Limb (tissue), 2 donors: ENCODE measurements at regions not wholly inside any gene's neighbourhood (a gene's known extent, or its start where the extent isn't known, plus 50 kb on each side); places are given as distances from the start of the nearest gene placed in this dataset.

Experiments
- DNase-seq, 2 donors: peaks; one replicate each; pipeline ENCODE4 v3.0.0-alpha.2; 2016; ENCODE audit errors: extremely low spot score in 2 of 2

DNA sequence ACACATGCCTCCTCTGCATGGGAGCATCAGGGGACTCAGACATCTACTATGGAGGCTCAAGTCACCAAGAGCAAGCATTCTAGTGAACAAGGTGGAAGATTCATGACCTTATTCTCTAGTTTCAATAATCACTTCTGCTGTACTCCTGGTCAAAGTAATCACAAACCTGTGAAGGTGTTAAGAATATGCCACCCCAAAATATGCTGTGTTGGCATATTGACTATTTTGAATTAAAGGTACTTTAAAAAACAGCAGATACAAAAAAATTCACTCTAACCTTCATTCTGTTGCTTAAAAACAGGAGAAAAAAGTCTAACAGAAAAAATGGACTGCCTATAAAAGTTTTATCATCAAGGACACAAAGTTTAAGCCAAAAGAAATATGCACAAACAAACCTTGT is 607.8 kb upstream of the TYRP1 start:
- DNase-seq = no peak

DNA sequence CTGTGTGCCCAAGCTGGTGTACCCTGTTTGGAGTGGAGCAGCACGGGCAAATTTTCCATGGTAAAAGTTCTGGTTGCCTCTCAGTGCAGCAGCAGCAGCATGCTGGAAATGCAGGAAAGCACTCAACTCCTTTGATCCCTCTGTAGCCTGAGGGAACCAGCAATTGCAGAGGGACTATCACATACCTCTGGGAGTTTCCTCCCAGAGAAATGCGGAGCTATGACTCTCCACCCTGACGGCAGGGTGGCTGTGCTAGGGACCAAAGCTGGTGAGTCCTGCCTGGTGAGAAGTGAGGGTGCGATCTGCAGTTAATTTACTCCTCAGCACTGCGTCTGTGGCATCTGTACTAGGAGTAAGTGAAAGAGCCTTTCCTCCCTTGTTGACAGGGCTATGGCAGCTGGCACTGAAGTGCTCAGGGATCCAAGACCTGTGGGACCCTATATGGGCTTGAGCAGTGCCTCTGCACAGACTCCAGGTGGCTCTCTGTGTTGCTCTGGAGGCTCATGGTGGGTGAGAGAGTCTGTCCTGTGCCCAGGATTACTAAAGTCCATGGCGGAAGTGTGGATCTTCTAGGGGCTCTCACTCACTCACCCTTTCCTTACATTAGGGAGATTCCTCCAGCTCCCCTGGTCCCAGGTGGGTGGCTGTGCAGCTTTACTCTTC is 601.2 kb upstream of the TYRP1 start:
- no peak for DNase-seq

DNA sequence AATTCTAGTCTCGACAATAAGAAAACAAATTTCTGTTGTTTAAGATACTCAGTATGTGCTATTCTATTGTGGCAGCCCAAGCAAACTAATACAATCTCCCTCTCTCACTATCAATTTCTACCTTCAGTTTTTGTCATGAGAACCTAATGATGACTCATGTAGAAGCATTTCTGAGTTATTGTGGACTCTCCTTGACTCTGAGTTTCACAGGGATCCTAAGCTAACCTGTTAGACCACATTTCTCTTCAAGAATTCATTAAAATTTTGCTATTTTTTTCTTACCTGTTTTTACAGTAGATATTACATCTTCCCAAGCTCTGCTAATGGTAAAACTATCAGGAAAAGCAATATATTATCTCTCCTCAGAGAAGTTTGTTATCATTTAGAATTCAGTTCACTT is 599.1 kb upstream of the TYRP1 start:
- DNase-seq = no peak

DNA sequence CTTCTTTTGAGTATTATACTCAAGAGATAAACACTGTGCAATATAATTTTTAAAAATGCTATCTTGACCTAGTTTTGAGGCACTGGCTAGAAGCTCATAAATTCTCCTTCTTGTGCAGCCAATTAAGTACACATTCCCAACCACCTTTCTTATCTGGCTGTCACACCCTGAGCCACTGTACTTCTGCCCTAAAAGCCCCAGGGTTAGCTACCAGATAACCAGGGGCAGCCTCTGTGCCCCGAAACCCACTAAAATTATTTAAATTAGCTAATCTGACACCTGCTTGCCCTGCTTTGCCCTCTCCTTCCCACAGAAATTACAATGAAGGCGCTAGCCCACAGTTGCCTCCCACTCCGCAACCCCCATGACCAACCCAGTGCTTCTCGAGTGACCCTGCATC is 597.3 kb upstream of the TYRP1 start:
- DNase-seq = no peak

DNA sequence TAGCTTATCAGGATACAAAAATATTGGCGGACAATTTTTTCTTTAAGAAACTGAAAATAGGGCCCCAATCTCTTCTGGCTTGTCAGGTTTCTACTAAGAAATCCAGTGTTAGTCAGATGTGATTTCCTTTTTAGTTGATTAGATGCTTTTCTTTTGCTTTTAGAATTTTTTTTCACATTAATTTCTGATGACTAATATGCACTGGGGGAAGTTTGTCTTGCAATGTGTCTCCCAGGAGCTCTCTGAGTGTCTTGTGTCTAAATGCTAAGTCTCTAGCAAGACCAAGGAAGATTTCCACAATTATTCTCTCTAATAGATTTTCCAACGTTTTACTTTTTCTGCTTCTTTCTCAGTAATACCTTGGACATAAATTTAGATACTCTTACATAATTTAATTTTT is 559.8 kb upstream of the TYRP1 start:
- no peak for DNase-seq

DNA sequence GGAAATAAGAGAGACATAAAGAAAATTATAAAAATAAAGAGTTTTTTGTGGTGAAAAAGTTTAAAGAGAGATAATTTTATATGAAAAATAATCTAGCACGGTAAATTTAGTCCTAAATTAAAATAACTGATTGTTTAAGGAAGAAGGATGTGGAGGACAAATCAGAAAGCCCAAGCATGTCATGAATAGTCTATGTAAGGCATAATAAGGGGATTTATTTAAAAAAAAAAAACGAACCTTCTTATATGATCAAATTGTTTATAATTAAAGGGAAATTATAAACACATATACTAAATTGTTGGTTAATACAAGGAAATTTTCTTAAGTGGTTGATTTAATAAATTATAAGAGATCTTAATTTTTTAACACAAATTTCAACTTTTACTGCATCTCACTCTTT is 551.8 kb upstream of the TYRP1 start:
- DNase-seq = no peak

DNA sequence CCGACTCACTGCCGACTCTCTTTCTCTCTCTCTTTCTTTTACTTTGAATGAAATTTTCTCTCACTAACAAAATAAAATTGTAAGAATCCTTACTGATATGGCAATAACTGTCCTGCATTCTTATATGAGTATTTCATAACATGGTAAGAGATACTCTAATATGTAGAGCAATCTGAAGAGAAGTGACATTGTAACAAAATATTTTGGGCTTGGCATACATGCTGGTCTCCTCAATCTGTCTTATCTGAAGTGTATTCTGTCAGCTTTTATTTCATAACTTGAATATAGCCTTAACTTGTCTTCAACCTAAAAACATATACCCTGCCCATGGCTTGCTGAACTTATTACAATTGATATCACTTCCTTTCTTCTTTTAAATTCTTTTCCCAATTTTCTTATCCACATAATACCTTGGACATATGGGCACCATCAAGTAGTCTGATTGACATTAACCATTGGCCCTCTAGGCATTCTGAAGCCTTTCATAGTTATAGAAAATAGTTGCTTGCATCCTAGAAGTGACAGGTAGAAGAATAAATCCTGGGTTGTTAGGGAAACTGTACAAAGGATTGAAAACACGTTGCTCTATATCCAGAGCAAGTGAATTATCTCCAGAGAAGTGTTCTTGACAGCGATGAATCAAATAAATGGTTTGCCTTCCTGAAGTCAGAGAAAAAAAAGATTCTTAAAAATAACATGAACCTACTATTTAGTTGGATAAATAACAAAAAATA is 537.6 kb upstream of the TYRP1 start:
- DNase-seq = no peak

DNA sequence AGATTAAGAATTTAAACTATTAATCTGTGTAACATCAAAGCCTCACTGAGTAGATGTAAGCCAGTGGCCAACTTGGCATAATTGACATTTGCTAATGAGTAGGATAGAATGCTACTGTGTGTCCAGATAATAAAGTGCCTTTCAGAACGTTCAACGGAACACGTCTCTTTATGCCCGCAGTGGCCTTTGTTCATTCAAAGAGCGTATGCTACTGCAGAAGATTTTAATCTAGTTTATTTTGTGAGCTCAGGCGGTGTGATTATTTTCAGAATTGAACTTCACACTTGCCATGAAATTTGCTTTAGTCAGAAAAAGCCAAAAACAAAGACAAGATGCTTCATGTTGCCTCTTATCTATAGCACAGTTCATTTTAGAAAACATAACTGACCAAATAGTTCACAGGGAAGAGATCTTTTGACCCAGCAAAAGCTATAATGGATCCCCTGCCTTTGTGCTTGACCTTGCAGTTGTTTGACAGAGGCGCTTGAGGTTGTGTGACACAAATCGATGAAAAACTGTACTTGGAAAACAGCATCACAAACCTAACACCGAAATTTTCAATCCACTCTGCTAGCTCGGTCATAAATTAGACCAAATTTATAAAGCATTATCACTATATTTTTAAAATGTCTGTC is 530.9 kb upstream of the TYRP1 start:
- no peak for DNase-seq

DNA sequence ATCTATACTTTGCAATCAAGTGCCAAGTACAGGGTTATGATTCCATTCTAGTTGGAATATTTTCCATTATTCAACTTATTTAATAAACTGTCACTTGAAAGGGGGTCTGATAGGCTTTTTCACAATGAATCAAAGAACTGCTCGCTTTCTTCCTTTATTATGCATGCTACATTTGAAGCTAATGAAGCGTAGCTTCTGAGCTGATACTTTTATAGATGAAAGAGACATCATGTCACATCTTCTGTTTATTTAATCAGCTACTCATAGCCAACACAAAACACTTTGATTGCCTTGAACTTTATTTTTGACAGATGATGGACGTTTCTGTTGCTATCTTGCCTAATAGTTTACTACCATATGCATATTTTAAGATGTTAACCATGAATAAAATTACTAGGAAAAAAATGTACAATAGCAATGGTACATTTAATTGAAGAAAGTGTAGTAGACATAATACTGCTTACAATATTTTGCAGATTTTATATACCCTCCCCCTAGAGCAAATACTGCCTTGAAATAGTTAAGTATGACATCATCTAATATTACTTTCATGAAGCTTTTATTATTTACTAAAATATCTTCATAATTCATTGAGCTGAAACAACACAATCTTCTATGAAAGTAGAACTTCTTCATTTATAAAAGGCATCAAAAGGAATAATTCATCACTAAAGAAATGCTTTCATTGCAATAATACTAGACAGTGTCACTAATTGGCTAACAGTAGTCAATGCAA is 529.3 kb upstream of the TYRP1 start:
- DNase-seq = no peak

DNA sequence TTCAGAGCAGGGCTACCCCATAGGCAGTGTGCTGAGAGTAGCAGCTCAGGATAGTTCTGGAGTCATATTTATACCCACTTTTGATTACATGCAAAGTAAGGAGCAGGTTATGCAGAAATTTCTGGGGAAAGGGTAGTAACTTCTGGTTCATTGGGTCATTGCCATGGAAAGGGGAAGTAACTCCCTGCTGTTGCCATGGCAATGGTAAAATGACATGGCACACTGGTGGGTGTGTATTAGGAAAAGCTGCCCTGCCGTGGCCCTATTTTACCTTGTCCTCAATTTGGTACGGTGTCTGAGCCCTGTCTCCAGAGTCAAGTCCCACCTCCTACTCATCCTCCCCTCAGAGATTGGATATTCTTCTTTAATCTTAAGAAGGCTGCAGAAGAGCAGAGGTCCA is 526.7 kb upstream of the TYRP1 start:
- no peak for DNase-seq

DNA sequence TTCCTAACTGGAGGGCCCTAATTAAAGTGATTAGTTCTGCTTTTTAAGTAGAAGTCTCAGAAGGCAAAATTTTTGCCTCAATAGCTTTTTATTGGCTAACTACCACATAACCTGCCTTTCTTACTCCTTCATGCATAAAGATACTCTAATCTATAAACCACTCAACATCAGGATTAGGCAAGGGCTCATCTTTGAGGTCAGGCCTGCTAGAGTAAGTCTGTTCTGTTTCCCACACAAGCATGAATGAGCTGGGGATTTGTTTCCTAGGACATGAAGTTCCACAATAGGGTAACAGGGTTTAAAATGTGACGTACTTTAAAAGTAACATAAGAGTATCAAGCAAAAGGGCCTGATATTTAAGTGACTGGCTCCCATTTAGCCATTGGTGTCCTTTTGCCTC is 522.7 kb upstream of the TYRP1 start:
- DNase-seq = no peak

DNA sequence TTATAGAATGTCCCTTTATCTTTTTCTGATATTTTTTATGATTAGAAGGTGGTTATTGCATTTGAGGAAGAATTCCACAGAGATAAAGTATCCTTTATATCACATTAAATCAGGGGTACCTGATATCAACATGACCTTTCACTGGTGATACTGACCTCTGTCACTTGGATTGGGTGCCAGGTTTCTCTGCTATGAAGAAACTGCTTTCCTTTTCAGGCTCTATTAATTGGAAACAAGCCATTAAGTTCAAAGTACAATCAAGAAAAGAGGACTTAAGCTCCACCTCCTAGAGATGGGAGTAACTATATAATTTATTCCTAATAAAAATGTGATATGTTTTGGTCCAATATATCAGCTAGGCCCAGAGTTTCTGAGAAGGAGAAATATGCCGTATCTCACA is 514.6 kb upstream of the TYRP1 start:
- no peak for DNase-seq

DNA sequence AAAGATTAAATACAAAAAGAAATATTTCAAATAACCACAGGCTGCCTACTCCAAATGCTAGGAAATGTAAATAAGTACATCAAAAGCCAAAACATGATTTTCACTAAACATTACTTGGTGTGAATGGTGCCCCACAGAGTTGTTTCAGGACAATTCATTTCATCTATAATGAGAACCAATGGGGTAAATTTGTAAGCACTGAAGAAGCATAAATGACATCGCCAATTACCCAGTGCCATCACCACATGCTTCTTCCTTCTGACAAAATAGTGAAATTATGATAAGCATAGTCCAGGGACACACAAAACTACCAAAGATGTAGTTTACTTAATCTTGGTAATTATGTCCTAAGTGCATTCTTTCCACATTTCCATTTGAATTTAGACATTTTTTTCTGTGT is 510.4 kb upstream of the TYRP1 start:
- no peak for DNase-seq

DNA sequence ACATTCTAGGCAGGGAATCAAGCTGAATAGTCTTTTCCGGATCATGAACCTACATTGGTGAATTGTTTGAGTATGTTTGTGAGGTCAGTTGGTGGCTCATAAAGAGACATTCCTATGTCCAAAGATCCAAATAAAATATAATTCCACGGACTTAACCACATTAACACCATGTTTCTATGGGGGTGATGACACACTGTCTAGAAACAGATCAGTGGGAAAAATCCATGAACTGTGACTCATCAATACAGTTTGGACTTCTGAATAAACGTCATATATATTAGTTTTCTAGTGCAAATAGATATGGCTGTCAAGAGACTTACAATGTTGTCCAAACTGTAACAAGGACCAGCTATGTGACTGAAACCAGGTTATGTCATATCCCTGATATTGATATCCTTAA is 509.9 kb upstream of the TYRP1 start:
- no peak for DNase-seq

DNA sequence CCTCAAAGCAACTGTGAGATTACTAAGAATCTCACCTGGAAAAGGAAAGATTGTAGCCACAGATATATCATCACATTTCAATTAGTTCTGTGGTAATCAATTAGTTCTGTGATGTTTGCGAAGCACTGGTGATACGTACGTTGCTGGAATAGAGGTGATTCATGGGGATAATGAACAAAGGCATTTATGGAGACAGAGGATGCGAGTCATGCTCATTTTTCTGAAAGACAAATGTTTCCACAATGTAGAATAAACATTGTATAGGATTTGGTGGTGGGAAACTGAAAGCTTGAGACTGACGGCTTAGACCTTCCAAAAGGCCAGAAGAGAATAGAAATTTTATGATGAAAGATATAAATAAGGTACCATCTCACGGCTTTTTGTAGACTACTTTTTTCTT is 507.3 kb upstream of the TYRP1 start:
- DNase-seq = no peak

DNA sequence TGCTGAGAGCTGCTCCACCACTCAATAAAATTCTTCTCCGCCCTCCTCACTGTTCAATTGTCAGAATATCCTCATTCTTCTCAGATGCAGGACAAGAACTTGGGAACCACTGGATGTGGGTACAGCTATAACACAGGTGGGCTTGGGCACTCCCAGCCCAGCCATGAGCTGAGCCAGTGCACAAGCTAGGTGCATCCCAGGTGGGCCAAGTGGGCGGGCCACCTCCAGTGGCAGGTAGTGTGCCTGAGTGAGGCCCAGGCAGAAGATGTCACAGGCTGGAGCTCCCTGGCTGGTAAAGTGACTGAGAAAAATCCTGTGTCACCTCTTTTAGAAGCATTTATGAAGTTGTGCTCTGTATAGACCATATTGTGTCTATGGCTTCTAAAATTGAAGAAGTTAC is 501.6 kb upstream of the TYRP1 start:
- no peak for DNase-seq

DNA sequence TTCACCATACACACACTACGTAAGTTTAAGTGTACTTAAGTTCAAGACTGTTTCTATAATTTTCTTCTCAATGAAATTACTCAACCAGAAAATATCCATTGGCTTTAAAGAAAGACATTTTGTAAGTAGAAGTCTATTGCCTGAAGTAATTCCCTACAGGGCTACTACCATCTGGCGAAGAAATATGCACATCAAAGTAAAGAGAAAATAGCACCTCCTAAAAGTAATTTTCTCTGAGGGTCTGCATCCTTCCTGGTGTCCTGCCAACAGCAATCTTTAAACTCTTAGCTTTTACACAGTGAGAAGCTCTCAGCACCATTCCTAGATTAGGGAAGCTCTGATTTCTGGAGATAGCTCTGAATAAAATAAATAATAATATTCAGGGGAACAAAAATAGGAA is 498.5 kb upstream of the TYRP1 start:
- DNase-seq = no peak

DNA sequence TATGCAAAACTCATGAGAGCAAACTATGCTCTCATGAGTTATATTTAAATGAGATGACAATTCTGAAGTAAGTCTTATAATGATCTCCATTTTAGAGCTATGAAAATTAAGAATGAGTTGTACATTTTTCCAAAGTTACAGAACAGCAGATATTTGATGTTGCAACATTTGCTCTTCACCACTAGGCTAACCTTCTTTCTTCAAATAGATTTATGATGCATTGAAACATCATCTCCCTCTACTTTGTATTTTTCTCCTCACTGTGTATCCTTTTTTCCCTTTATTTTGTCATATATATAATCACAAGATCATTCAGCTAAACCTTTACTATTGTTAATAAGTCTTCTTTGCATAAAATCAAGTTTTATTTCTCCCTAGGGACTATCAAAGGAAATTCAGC is 497.7 kb upstream of the TYRP1 start:
- no peak for DNase-seq

DNA sequence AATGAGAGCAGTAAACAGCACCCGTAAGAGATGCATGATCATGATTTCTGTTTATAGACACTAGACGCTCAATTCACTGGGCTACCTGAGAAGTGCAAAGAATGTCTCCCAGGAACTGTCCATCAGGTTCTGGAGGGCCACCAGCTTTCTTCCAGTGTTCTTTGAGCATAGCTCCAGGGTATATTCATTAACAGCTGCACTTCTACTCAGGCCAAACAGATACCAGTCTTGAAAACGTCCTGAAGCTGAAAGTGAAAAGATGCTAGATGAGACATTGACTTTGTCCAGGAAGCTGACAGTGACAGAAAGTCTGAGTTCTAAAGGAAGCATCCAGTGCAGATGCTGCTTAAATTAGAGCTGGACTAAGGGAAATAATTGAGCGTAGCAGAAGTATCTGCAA is 488.7 kb upstream of the TYRP1 start:
- DNase-seq = no peak

DNA sequence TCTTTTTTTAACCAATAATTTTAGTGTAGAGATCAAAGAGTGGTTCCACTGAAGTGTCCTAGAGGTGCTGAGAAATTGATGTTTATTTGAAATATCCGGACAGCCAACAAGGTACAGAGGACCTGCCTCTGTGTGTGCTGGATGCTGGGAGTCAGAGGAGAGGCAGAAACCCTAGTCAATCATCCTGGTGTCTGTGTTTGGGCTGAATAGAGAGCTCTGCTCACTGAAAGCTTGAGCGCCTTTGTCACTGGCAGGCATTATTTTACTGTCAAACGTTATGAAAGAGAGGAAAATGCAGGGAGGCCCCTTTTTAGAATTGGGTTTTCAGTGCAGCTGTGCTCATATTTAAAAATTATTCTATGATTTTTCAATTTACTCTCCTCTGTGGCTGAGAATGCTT is 480.3 kb upstream of the TYRP1 start:
- no peak for DNase-seq

DNA sequence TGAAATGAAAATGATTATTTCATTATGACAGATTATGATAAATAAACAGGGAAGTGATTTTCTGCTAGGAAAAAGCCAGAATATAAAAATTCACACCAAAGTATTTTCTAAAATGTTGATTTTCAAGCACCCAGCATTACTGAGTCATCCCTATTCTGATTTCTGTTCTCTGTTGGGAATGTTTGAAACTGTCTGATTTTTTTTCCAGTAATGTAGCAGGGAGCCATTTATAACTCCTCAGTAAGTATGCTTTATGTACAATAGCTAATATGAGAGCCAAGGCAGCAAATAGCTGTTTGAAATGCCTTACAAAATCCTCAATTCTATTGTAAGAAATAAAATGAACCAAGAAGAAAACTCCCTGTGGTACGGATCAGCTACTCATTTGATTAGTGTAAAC is 471.7 kb upstream of the TYRP1 start:
- no peak for DNase-seq

DNA sequence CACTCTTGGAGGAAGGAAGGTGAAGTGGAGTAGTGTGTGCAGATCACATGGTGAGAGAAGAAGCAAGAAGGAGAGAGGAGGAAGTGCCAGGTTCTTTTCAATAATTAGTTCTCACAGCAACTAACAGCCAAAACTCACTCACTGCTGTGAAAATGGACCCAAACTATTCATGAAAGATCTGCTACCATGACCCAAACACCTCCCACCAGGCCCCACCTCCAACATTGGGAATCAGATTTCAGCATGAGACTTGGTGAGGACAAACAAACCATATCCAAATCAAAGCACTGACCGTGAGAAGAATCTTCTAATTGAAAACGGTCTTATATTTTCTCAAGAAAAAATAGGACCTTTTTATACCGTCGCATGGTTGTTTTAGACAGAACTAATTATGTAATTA is 468.7 kb upstream of the TYRP1 start:
- DNase-seq = no peak
